Esophagus squamous epithelium (tissue), 4 donors: ENCODE measurements at regions not wholly inside any gene's neighbourhood (a gene's known extent, or its start where the extent isn't known, plus 50 kb on each side); places are given as distances from the start of the nearest gene placed in this dataset.

Experiments used
- POLR2A ChIP-seq, 4 donors: fragments of 450-650 bp; IDR thresholded peaks; one replicate each; pipeline ENCODE4 v1.6.1; 2017; ENCODE audit warnings: antibody characterized with exemption in 4 of 4, mild to moderate bottlenecking in 4 of 4, moderate library complexity in 3 of 4
- TF ChIP-seq, protein P1 (sequence below), 6 experiments: fragments of 450-650 bp in 4 of 6; fragments of 200-600 bp in 2 of 6; sonication (generic) in 2 of 6; IDR thresholded peaks; one replicate each; pipeline ENCODE4 v1.5.1; 2016 to 2019; ENCODE audit warnings: antibody characterized with exemption in 6 of 6, mild to moderate bottlenecking in 4 of 6, moderate library complexity in 4 of 6

DNA sequence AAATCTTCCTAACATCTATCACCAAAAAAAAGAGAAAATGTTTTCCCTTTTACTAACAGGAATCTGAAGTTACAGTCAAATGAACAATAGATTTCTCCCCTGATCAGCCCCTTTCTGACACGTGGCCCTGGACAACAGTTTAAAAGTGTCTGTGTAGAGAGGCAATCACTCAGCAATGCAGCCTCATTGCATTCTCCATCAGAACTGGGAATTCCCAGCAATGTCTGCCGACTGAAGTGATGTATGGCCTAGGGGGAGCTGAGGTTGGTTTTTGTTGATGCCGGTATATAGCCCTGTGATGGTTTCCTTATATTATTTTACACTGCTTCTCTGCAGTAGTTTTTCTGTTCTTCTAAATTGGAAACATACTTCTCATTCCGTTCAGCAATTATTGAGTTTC lies 904.3 kb upstream of the CDH8 start:
- TF ChIP-seq, protein P1, sequence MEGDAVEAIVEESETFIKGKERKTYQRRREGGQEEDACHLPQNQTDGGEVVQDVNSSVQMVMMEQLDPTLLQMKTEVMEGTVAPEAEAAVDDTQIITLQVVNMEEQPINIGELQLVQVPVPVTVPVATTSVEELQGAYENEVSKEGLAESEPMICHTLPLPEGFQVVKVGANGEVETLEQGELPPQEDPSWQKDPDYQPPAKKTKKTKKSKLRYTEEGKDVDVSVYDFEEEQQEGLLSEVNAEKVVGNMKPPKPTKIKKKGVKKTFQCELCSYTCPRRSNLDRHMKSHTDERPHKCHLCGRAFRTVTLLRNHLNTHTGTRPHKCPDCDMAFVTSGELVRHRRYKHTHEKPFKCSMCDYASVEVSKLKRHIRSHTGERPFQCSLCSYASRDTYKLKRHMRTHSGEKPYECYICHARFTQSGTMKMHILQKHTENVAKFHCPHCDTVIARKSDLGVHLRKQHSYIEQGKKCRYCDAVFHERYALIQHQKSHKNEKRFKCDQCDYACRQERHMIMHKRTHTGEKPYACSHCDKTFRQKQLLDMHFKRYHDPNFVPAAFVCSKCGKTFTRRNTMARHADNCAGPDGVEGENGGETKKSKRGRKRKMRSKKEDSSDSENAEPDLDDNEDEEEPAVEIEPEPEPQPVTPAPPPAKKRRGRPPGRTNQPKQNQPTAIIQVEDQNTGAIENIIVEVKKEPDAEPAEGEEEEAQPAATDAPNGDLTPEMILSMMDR (IDR thresholded peaks at IDR 0.05), result no peak
- TF ChIP-seq POLR2A (IDR thresholded peaks at IDR 0.05), result no peak
